CD4-positive, alpha-beta T cell treated with Interleukin-15 for 1 hour (primary cell): ENCODE measurements at regions not wholly inside any gene's neighbourhood (a gene's known extent, or its start where the extent isn't known, plus 50 kb on each side); places are given as distances from the start of the nearest gene placed in this dataset.

Source experiments
- DNase-seq: peaks from one replicate; pipeline ENCODE4 v3.0.0-alpha.2; 2020

DNA sequence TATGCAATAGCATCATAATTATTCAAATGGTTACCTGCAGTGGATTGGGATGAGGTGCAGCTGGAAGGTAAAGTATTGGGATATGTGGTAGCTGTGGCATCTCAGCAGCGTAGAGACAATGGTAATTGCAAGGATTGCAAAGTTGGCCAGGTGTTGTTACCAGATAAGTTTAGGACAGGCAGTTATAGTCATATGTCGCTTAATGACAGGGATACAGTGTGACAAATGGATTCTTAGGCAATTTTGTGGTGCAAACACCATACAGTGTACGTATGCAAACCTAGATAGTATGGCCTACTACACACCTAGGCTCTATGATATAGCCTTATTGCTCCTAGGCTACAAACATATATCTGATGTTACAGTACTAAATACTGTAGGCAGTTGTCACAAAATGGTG is 163.5 kb upstream of the LYZL2 start:
- no peak for DNase-seq

DNA sequence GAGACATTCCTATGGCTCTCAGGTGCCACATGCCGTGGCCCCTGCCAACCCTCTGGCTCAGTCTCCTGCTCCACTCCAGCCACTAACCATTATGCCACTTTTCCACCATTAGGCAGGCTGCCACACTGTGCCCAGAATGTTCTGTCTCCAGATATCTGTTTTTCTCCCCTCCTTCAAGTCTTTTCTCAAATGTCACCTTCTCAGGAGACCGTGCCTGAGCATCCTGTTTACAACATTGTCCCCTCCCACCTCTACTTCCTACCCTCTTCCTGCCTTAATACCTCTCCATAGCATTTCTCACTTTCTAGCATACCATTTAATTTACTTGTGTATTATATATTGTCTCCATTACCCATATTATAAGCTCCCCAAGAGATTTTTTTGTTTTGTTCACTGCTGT is 162.5 kb upstream of the LYZL2 start:
- DNase-seq, result no peak

DNA sequence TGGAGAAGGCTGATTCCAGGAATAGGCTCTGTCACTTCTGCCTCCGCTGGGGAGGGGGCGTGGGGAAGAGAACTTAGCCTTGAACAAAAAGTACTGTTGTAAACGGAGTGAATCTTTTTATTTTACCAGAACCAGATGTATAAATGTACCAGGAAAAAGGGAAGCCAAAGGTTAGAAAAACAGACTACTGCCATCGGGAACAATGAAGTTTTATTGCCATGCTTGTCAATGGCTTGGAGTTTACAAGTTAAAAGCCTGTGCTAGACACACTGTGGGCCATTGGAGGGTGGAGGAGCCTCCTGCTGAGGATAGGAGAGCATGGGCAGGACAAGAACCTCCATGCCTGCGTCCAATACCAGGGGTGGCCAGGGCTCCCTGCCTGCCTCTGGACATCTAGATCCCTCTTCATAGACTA is 161.7 kb upstream of the LYZL2 start:
- no peak for DNase-seq

DNA sequence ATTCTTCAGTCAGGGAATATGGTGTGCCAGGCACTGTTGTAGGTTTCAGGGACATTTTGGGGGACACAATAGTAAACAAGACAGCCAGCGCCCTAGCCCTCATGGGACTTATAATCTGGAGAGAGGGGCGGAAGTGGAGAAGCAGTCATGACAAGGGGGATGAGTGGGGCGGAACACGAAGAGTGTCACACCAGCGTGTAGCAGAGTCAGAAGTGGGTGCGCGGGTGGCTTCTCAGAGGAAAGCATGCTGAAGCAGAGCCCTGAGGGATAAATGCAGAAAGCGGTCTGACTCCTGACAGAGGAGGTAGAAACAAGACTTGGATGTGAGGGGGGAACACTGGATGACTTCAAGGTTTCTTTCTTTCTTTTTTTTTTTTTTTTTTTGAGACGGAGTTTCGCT is 160.3 kb upstream of the LYZL2 start:
- DNase-seq, result no peak

DNA sequence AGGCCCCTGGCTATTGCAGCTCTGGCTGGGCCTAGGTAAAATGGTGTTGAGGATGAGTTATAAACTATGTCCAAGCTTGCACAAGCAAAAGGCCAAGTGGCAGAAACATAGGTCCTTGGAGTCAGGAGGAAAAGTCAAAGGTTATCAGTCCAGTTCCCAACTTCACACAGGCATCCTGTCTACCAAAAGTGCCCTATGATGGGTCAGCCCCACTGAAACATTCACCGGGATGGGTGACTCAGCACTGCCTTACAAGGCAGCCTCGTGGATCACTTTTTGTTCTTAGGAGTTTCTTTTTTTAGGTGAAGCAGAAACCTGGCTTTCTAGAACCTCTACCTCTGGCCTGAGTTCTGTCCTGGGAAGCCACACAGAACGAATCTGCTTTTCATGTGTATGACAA is 158.8 kb upstream of the LYZL2 start:
- DNase-seq, result no peak

DNA sequence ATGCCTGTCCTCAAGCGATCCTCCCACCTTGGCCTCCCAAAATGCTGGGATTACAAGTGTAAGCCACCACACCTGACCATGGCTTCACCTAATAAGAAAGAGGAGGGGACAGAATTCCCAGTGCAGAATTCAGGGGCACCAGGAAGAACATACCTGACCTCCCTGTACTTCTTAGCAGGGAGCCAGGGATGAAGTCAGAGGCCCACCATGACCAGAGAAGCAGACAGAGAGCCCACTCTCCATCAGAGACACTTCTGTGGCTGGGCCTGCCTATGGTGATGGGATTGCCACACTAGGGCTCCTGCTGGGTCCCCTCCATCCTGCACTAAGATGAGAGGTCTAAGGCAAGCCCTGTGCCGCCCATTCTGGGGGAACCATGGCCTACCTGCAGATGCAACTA is 157.4 kb upstream of the LYZL2 start:
- no peak for DNase-seq

DNA sequence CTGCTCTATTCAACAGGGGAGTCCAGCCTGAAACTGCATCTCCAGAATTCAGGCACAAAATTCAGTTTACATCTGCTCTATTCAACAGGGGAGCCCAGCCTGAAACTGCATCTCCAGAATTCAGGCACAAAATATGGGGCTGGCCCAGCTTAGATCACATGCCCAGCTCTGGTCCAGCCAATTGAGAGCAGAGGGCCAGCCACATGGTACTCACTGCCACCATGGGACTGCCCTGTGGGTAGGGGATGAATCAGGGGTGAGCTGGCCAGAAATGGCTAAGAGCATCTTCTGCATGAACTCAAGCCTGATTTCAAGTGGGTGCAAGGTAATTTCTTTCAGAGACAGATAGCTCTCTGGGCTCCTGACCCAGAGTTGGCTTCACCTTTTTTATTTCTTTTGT is 156.6 kb upstream of the LYZL2 start:
- no peak for DNase-seq

DNA sequence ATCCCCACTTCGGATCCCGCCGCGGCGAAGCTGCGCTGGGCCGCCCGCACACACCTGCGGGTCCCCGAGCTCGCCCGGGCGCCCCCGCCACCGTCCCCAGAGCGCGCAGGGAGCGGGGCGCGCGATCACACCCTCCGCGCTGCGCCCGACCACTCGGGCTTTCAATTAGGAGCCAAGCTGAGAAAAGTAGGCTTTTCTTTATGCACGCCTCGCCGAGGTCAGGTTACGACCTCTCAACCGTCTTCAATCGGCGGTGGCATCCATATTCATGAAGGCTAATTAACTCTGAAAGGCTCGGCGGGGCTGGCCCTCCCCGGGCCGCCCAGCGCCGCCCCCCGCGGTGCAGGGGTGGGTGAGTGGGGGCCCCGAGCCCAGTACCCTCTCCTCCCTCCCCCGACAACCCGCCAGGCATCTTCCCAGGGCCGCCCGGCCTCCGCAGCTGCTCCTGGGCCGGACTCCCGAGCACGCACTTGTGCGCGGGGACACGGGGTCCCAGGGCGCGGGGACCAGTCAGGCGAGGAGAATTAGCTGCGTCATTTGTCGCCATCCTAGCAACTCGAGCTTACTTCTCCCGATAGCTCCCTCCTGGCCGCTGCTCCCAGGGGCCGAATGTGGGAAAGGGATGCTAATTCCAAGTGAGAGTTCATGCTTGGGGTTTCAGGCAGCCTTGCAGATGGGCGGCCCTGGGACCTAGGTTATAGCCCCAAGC is 155.5 kb upstream of the LYZL2 start:
- peak; percentile 25 for DNase-seq

DNA sequence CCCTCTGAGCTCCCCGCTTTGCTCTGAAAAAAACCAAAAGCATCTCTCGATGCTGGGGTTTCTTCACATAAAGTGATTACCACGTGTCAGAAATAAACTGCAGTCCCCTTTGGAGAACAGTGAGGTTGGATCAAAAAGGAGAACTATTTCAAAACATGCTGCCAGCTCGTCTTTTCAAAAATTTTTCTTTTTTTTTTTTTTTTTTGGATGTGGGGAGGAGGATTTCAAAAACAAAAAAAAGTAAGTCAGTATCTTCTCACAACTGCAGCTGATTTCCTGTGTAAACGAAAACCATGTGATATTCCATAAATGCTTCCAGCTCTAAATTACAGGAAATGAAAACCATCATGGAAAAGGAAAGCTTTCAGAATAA is 155.0 kb upstream of the LYZL2 start:
- no peak for DNase-seq

DNA sequence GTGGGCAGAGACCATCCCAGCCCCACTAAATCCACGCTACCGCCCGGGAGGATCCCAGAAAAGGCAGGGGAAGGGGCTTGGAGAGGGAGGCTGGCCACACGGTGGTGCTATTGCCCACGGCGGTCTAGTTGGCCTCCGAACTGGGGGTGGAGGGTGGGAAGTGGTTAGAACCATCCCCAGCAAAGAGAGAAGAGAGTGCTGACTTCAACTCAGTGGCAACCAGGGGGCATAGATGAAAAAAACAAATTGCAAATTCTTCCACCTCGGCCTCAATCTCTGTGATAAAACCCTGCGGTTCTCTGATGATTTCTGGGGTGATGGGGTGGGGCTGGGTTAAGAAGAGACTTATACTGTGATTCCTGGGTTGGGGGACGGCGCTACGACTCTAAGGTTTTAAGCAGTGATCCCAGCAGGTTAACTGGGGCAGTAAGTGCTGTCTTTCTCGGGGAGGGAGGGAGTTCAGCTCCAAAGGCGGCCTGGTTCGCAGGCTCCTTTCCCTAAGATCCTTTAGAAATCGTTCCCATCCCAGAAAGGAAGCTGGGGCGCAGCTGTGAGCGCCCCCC is 154.5 kb upstream of the LYZL2 start:
- DNase-seq, result peak; percentile 83

DNA sequence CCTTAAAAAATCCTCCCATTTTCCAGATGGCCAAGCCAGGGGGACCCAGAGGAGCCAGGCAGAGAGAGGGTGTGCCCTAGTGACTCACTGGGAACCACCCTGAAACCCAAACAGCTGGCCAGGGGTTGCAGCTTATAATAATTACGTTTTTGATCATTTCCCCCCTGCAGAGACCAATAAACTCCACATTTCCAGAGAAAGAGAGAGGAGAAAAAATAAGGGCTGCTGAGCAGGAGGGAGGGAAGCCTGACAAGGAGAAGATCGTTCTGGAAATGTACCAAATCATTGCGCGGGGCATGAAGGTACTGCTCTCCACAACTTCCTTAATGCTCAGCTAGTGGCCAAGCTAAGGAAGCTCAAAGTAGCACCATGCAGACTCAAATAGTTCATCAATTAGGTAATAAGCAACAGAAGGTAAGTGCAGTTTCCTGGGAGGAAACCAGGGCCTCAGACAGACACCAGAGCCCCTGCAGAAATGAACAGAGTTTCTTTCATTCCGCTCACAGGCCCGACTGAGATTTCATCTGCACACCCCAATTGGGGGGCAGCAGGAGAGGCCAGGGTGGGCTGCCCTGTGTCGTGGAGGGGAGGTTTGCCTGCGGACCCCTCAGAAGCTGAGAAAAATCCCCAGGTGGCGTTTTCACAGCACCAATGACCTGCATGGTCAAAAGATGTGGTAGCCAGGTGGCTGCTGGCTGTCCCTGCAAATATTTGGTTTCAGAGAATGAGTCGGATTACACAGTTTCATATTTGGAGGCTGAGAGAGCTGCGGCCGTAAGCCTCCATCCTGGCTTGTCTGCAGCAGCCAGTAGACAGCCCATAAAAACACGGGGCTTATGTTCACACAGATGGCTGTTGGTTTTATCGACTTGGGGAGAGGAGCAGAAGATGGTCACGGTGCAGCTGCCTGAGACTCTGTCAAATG is 153.2 kb upstream of the LYZL2 start:
- no peak for DNase-seq

DNA sequence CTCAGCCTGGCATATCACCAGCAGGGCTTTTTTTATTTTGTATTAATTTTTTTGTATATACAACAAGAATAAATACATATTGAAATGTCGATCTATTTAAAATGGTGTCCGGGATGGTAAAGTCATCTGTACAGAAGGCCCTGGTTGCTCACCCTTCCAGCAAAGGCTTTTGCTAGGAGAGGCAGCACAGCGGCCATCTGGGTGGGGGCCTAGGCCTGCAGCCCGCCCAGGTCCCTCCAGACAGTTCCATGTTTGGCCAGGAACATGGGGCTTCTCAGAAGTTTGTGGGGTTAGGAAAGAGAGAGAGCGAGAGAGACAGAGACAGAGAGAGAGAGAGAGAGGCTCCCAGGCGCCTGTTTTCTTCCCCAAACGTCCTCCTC is 152.6 kb upstream of the LYZL2 start:
- DNase-seq, result no peak

DNA sequence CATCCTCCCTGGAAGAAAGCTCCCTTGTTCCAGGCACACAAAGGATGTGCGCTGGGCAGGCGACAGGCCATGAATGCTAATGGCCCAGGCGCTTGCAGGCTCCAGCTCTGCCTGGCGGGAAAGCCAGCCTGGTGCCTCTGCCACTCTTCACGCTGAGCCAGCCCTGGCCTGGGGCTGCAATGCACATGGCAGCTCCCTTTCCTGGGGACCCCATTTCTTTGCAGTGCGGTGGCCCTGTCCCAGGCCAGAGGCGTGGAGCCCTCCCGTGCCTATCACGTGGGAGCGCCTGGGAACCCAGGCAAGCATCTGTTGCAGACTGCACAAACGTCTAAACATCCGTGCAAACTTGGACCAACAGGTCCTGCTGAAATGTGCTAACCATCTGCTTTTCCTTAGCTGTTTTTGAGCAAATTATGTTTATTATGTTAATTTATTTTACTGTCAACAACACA is 152.1 kb upstream of the LYZL2 start:
- no peak for DNase-seq

DNA sequence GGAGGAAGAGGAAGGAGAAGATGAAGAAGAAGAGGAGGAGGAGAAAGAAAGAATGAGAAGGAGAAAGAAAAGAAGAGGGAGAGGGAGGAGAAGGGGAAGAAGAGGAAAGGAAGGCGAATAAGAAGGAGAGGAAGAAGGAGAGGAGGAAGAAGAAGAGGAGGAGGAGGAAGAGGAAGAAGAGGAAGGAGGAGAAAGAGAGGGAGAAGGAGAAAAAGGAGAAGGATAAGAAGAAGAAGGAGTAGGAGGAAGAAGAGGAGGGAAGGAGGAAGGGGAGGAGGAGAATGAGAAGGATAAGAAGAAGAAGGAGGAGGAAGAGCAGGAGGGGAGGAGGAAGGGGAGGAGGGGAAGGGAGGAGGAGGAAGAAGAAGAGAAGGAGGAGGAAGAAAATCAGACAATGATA is 149.2 kb upstream of the LYZL2 start:
- no peak for DNase-seq

DNA sequence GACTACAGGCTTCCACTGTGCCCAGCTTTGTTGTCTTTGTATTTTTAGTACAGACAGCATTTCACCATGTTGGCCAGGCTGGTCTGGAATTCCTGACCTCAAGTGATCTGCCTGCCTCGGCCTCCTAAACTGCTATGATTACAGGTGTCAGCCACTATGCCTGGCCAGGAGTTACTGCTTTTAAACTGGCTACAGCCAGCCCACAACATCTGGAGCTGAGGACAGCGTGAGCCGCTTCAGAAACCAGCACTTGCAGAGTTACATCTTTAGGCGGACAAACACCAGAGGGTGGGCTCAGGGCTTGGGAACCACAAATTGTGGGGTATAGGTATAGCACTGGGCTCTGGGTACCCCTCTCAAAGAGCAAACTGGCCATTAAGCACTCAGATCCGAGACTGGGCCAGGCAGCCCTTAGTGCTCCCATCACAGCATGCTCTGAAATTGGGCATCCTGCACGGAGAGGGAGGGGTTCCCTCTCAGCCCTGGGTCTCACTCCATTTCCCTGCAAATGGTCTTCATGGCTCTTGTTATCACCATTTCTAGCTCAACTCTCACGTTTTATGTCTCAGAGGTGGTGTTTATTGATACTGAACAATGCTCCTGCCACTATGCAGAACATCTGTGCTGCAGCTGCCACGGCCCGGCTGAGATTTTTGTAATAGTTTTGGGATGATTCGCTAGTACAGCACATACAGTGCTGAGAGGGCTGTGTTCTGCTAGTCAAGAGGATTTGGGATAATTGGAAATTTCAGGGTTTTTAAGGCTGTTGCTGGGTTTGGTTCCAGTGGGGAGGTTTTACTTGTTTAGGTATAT is 146.4 kb upstream of the LYZL2 start:
- DNase-seq, result no peak

DNA sequence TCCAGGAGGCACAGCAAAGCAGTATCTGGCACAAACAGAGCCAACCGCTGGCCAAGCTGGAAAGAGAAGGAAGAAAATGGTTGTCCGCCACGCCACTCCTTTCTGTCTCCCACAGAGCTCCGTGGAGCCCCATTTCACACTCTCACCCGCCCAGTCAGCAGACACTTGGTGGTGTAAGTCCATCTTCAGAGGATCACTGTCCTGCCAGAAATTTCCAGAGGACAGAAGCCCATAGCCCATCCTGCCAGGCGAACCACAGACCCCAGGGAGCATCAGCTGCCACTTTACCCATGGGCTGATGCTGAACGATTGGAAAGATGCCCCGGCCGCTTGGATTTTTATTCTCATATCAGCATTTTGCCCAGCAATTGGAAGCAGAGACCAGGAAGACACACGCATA is 144.7 kb upstream of the LYZL2 start:
- DNase-seq, result no peak

DNA sequence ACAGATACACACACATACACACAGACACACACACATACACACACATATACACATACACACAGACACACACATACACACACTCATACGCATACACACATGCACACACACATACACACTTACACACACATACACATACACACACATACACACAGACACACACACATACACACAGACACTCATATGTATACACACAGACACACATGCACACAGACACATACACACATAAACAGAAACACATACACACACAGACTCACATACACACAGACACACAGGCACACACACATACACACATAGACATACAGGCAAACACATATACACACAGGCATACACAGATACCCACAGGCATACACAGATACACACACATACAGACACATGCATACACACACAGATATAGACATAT is 143.9 kb upstream of the LYZL2 start:
- no peak for DNase-seq

DNA sequence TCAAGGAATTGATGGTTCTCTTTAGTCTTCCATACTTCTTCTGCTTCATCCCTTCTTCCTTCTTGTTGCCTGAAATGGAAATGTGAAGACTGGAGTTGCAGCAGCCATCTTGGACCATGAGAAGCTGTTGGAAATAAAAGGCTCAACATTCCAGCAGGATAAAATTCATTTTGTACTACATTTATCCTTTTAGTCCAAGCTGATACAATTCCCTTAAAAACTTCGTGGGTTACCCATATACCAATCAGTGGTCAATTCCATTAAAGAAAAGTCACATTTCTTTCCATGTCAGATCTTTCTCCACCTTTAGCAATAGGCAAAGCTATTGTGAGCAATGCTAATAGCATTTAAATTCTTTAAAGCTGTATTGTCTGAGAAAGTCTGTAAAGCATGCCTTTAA is 141.3 kb upstream of the LYZL2 start:
- DNase-seq, result no peak

DNA sequence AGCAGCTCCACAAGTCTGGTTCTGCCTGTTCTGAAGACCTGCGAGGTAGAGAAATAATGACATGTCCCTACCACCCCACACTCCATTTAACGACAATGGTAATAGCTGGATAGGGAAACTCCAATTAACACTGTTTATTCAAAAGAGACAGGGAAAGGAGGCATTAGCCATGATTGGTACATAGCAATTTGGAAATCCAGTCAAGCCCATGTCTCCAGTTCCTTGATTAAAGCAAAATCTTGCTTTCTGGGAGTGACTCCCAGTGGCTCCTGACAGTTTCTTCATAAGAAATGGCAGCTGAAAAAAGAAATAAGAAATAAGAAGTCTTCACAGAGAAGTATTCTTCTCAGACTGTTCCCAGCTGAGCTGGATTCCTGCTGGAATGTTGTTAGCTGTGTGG is 140.7 kb upstream of the LYZL2 start:
- no peak for DNase-seq

DNA sequence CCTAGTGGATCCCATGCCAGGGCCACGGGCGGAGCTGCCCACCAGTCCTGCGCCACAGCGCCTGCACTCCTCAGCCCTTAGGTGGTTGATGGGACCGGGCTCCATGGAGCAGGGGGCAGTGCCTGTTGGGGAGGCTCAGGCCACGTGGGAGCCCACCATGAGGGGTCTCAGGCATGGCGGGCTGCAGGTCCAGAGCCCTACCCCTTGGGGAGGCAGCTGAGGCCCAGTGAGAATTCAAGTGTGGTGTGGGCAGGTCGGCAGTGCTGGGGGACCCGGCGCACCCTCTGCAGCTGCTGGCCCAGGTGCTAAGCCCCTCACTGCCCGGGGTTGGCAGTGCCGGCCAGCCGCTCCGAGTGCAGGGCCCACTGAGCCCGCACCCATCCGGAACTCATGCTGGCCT is 139.8 kb upstream of the LYZL2 start:
- no peak for DNase-seq

DNA sequence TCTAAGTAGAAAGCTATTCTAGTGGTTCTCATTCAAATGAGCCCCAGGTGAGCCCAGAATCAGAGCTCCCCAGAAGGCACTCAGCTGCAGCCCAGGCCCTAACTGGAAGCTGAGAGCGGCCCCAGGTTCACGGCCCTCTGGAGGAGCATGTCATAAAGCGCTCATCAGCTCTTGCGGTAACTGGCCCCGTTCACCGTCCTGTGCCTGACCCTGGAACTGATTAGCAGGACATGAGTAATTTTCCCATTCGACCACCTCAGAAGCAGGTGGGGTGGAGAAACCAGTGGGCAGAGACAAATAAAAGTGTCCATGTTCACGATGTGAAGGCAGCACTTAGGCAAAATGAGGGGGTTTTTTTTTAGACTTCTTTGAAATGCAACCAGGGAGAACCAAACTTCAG is 136.1 kb upstream of the LYZL2 start:
- DNase-seq, result no peak

DNA sequence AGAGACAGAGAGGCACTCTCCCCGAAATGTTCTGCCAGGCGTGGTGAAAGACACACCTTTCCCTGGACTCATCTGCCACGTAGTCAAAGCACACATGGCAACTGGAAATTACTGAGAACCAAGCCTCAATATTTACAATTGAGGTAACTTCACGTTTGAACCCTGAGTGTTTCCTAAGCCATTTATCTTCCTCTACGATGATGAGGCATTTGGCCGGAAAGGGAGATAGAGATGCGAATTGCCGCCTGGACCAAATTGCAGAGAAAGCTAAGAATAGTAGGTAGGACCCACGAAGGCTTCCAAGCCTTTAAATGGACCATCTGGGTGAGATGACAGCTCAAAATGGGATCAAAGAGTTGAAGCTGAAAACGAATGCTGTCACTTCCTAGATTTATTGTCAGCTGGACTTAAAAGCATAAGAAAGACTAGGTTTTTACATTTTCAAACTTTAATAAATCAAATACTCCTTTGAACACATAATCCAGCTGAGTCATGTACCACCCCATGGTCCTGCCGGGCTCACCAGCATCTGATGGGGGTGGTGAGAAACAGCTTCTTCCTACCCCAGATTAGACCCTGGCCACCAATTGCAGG is 135.6 kb upstream of the LYZL2 start:
- no peak for DNase-seq

DNA sequence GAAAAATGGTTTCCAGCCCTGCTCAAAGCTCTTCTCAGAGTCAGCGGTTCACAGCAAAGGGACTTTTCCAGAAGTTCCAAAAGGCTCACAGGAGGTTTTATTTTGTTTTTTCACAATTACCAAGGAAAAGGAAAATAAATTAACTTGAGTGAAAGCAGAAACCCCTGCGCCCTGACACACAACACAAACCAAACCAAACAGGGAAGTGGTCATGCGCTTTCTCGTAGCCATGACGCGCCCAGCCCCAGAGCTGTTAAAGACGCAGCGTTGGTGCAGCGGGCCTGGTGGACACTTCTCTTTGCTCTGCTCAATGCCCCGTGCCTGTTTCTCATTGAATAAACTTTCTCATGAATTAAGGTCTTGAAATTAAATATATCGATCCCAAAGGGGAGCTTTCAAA is 134.4 kb upstream of the LYZL2 start:
- no peak for DNase-seq
